K562 (cell line): ENCODE measurements at regions not wholly inside any gene's neighbourhood (a gene's known extent, or its start where the extent isn't known, plus 50 kb on each side); places are given as distances from the start of the nearest gene placed in this dataset.

Source experiments
- ATAC-seq: fragments of 200-7000 bp; cut with Tn5 transposase; 3 replicates; pipeline ENCODE4 v1.9.1; 2020; ENCODE audit warnings: moderate library complexity
- BruUV-seq: library from RNA; stranded (reverse); fragments of 400-500 nt; replicated peaks from 2 replicates; lab custom pipeline; 2021; lab: Mats Ljungman, UMichigan
- CTCF ChIA-PET: fragments of 300-600 bp; formaldehyde crosslinking; extraction: SDS; loops from one replicate; lab custom pipeline; 2021; ENCODE audit warnings: low intra/inter-chr PET ratio; lab: Yijun Ruan, JAX
- POLR2A ChIA-PET: fragments of 300-600, 350-650 bp; sonication (Branson Sonifier 250); formaldehyde crosslinking; extraction: SDS; loops from one replicate; lab custom pipeline; 2021; ENCODE audit warnings: antibody characterized with exemption, inconsistent platforms; lab: Yijun Ruan, JAX
- DNase-seq, 4 experiments: peaks; one replicate each; pipeline versions ENCODE4 v3.0.0 to v3.0.0-alpha.2; 2011 to 2018; ENCODE audit warnings: low spot score in 3 of 4, mixed read lengths in 3 of 4; ENCODE audit errors: extremely low read depth in 1 of 4
- FAIRE-seq: peaks from 2 replicates; lab custom pipeline; 2011; peaks lifted over from hg19 to GRCh38; lab: Jason Lieb, UNC
- H2AFZ ChIP-seq: 2 replicates; pipeline ENCODE4 v1.6.0; 2011; ENCODE audit warnings: low read depth, low read length, control low read depth, inconsistent platforms
- H3K27ac ChIP-seq: fragments of 200-600 bp; 3 replicates; pipeline ENCODE4 v1.8.0; 2011; ENCODE audit warnings: low read depth, mild to moderate bottlenecking, control low read depth, inconsistent platforms, low read length, moderate library complexity, mixed read lengths; ENCODE audit errors: extremely low read depth
- H3K27me3 ChIP-seq, 2 experiments: fragments of 300-600 bp in 1 of 2; 2 replicates in 1 of 2; 3 replicates in 1 of 2; pipeline versions ENCODE4 v1.6.0 to v1.8.0; 2011; ENCODE audit warnings: inconsistent platforms in 2 of 2, low read length in 2 of 2, mild to moderate bottlenecking in 1 of 2, mixed read lengths in 1 of 2, moderate library complexity in 1 of 2; ENCODE audit not compliant: control insufficient read depth in 2 of 2, insufficient read depth in 2 of 2
- H3K36me3 ChIP-seq: fragments of 300-600 bp; 3 replicates; pipeline ENCODE4 v1.8.0; 2011; ENCODE audit warnings: mild to moderate bottlenecking, low read length, inconsistent platforms; ENCODE audit not compliant: control insufficient read depth, insufficient read depth
- H3K4me1 ChIP-seq, 2 experiments: fragments of 200-600 bp in 1 of 2; replicated peaks in 1 of 2; 2 replicates in 1 of 2; 3 replicates in 1 of 2; pipeline versions ENCODE4 v1.5.1 to v1.8.0; 2011; ENCODE audit warnings: inconsistent platforms in 2 of 2, low read length in 2 of 2, mild to moderate bottlenecking in 1 of 2, mixed read lengths in 1 of 2, moderate library complexity in 1 of 2; ENCODE audit not compliant: control insufficient read depth in 2 of 2, insufficient read depth in 2 of 2
- H3K4me2 ChIP-seq: 2 replicates; pipeline ENCODE4 v1.6.1; 2011; ENCODE audit warnings: low read length, control low read depth, inconsistent platforms, mixed read lengths; ENCODE audit not compliant: insufficient read depth
- H3K4me3 ChIP-seq: fragments of 200-600 bp; sonication (generic), shearing (Covaris generic); 2 replicates; pipeline ENCODE4 v1.5.1; 2016; ENCODE audit warnings: control low read depth, inconsistent platforms
- H3K79me2 ChIP-seq: fragments of 200-600 bp; 3 replicates; pipeline ENCODE4 v1.8.0; 2011; ENCODE audit warnings: low read length, inconsistent platforms; ENCODE audit not compliant: control insufficient read depth, insufficient read depth
- H3K9ac ChIP-seq, 2 experiments: 2 replicates each; pipeline versions ENCODE4 v1.6.0 to v1.6.1; 2011; ENCODE audit warnings: low read depth in 2 of 2, low read length in 2 of 2, control low read depth in 1 of 2, inconsistent platforms in 1 of 2, mild to moderate bottlenecking in 1 of 2, mixed read lengths in 1 of 2; ENCODE audit not compliant: insufficient read depth in 1 of 2
- H3K9me1 ChIP-seq: one replicate; pipeline ENCODE4 v1.6.0; 2011; ENCODE audit warnings: inconsistent platforms, mild to moderate bottlenecking, low read length, moderate library complexity; ENCODE audit not compliant: control insufficient read depth, insufficient read depth
- H3K9me3 ChIP-seq: replicated peaks from 2 replicates; pipeline ENCODE4 v1.5.1; 2011; ENCODE audit warnings: low read depth, low read length, inconsistent platforms; ENCODE audit not compliant: control insufficient read depth, insufficient read depth
- H4K20me1 ChIP-seq: replicated peaks from 2 replicates; pipeline ENCODE4 v1.6.1; 2011; ENCODE audit warnings: low read length, inconsistent platforms, mixed read lengths; ENCODE audit not compliant: control insufficient read depth, insufficient read depth
- BHLHE40 ChIP-seq: IDR thresholded peaks from 2 replicates; pipeline ENCODE4 v1.6.1; 2011; ENCODE audit warnings: low read length, improper control_type of control experiment
- CCNT2 ChIP-seq: IDR thresholded peaks from 2 replicates; pipeline ENCODE4 v1.6.1; 2011; ENCODE audit warnings: borderline replicate concordance, low read depth, mild to moderate bottlenecking, moderate library complexity, mixed read lengths, low read length; ENCODE audit not compliant: insufficient read length; ENCODE audit errors: extremely low read depth
- CREBBP ChIP-seq: IDR thresholded peaks from one replicate; pipeline ENCODE4 v1.6.1; 2012; ENCODE audit warnings: low read depth, mild to moderate bottlenecking, control low read depth, inconsistent platforms, low read length
- ESRRA ChIP-seq: fragments of 450-650 bp; IDR thresholded peaks from 2 replicates; pipeline ENCODE4 v1.6.1; 2014; ENCODE audit warnings: low read depth, mild to moderate bottlenecking, moderate library complexity, borderline replicate concordance
- ETV1 ChIP-seq: fragments of 450-650 bp; conservative IDR thresholded peaks from 2 replicates; pipeline ENCODE4 v1.6.1; 2016; ENCODE audit warnings: missing genetic modification characterization, control low read depth, low read depth, missing compliant biosample characterization
- HCFC1 ChIP-seq: IDR thresholded peaks from 2 replicates; pipeline ENCODE4 v1.6.1; 2012; ENCODE audit warnings: low read depth, low read length, improper control_type of control experiment
- IRF2 ChIP-seq: sonication (generic); formaldehyde crosslinking; IDR thresholded peaks from 2 replicates; pipeline ENCODE4 v1.8.1; 2022; ENCODE audit warnings: mild to moderate bottlenecking, missing genetic modification reagents
- PHF21A ChIP-seq: fragments of 450-650 bp; IDR thresholded peaks from 2 replicates; pipeline ENCODE4 v1.6.1; 2017; ENCODE audit warnings: low read depth, borderline replicate concordance
- PHTF2 ChIP-seq: fragments of 250-450 bp; sonication (Bioruptor Pico); IDR thresholded peaks from 2 replicates; pipeline ENCODE4 v1.5.0; 2021; ENCODE audit warnings: mild to moderate bottlenecking
- PTBP1 ChIP-seq: fragments of 200-400 bp; formaldehyde crosslinking; IDR thresholded peaks from 2 replicates; pipeline ENCODE4 v1.6.1; 2017; ENCODE audit warnings: low read depth, low read length
- SIN3A ChIP-seq, 2 experiments: fragments of 150-350 bp in 1 of 2; IDR thresholded peaks; 2 replicates each; pipeline ENCODE4 v1.6.1; 2011 to 2016; ENCODE audit warnings: borderline replicate concordance in 2 of 2, low read depth in 2 of 2, low read length in 2 of 2, mild to moderate bottlenecking in 2 of 2, moderate library complexity in 2 of 2; ENCODE audit not compliant: control insufficient read depth in 1 of 2
- SMC3 ChIP-seq: conservative IDR thresholded peaks from 2 replicates; pipeline ENCODE4 v1.6.1; 2011; ENCODE audit warnings: low read depth, low read length, improper control_type of control experiment; ENCODE audit not compliant: insufficient read depth
- ZBTB1 ChIP-seq: sonication (generic); formaldehyde crosslinking; IDR thresholded peaks from 2 replicates; pipeline ENCODE4 v1.8.1; 2023; ENCODE audit warnings: missing genetic modification reagents, low read depth, mild to moderate bottlenecking, borderline replicate concordance
- ZNF3 ChIP-seq: fragments of 250-450 bp; sonication (Bioruptor Pico); IDR thresholded peaks from 2 replicates; pipeline ENCODE4 v1.5.0; 2021; ENCODE audit warnings: mild to moderate bottlenecking, moderate library complexity
- WGBS: fragments of 100-300 bp; shearing (Covaris generic); methylation state at CpG from one replicate; pipeline ENCODE4 v1.1.6; 2016; ENCODE audit warnings: low coverage, mixed read lengths; ENCODE audit not compliant: insufficient coverage; ENCODE audit errors: missing lambda C conversion rate; 5-methylcytosine and 5-hydroxymethylcytosine counted together
- in situ Hi-C: fragments of 300-500 bp; cut with MboI; formaldehyde crosslinking; loops from 4 replicates; pipeline ENCODE4 v1.15.0; 2018; ENCODE audit warnings: inconsistent platforms, mixed read lengths
- intact Hi-C: fragments of 100-400 bp; cut with micrococcal nuclease; formaldehyde crosslinking; loops from 2 replicates; pipeline ENCODE4 v1.14.2; 2022
- TF ChIP-seq, protein P1 (sequence below): IDR thresholded peaks from 3 replicates; pipeline ENCODE4 v1.6.1; 2011; ENCODE audit warnings: borderline replicate concordance, mild to moderate bottlenecking; ENCODE audit not compliant: insufficient read length, insufficient read depth

DNA sequence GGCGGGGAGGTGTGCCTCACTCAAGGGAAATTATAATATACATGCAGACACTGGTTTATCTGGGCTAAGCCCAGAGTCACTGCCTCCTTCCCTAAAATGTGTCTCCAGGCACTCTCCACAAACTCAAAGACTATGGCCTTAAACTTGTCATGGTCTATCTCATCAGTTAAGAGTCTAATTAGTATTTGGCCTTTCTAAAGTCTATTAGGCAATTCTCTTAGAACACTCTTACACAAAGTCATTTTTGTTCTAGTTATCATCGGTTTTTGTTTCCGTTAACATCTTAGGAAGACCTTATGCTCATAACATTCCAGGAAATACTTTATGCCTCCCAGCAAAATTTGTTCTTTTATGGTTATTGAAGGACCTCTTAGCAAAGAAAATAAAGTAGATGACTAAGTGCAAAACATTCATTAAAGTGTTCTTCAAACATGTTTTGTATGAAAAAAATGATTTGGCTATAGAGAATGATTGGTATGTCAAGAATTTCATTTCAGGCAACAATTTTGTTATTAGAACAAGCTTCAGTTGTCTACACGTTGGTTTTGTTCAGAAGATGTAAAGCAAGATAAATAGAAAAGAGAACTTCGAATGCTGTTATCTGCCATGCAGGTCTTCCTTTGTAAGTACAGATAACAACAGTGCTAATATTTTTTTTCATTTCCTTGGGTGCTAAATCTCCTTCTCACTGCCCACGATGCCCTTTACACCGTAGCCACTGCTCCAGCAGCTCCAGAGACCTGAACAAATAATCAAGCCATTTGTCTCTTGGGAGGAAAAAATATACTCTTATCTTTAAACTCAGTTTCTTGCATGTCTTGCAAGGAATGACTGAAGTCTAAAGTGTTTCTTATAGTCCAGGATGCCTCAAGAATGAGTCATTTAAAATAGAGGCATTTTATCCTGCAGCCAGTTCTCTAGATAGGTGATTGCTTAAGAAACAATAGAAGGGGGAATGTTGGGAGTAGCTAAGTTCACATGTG lies 170.4 kb downstream of the HTR1B start:
- Histone ChIP-seq H3K36me3 (no peaks in the 10 kb centered on the region), H3K4me3 (no peak overlapping the region), H3K4me2 (no peak overlapping the region), H3K9ac (no peak overlapping the region), H3K9me1 (no peaks in the 10 kb centered on the region), H2AFZ (no peak overlapping the region), H3K27me3 (no peaks in the 10 kb centered on the region), H4K20me1 (no peaks in the 10 kb centered on the region), H3K79me2 (no peaks in the 10 kb centered on the region), H3K9me3 (no peaks in the 10 kb centered on the region; the same call in 1 of the 2 replicates), H3K27ac (no peak overlapping the region), H3K4me1 (no peaks in the 10 kb centered on the region)
- no TSS peak for BruUV-seq
- WGBS: 2% methylated on average over 7 of the region's 7 CpGs
- TF ChIP-seq ETV1 (tag): no peak
- no peak for TF ChIP-seq CCNT2
- TF ChIP-seq BHLHE40: no peak
- no peak for TF ChIP-seq CREBBP
- in situ Hi-C loops: no loop called here
- ChIA-PET CTCF (no interaction called here), POLR2A (no interaction called here)
- FAIRE-seq: no peak
- no peak for DNase-seq
- intact Hi-C loops: no loop called here
- ATAC-seq: no peak

DNA sequence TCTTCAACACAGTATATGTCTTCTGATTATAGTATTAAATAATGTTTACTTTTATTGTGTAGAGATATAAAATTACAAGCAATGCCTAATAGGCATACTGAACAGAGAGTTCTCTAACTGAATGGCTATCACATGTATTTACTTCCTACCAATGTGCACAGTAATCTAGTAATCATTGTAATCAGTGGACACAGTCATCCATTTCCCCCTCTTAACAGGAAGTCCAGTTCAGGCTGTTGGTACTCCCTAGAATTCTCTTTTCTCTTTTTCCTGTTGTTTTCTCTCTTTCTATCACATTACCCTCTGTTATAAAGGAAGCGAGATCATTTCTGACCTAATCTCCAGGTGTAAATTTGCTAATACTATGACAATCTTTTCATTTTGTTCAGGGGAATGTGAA lies 172.5 kb downstream of the HTR1B start:
- no peaks in the 10 kb centered on the region for H4K20me1 ChIP-seq
- in situ Hi-C loops: no loop called here
- H3K27me3 ChIP-seq: no peaks in the 10 kb centered on the region
- DNase-seq (no peak), ATAC-seq (no peak), FAIRE-seq (no peak)
- ChIA-PET CTCF (no interaction called here), POLR2A (no interaction called here)
- BruUV-seq: no TSS peak
- no peak overlapping the region for H3K9ac ChIP-seq
- H3K36me3 ChIP-seq: no peaks in the 10 kb centered on the region
- no peaks in the 10 kb centered on the region for H3K79me2 ChIP-seq
- H3K9me1 ChIP-seq: no peaks in the 10 kb centered on the region
- intact Hi-C loops: no loop called here
- H3K27ac ChIP-seq: no peak overlapping the region
- no peak overlapping the region for H2AFZ ChIP-seq
- no peak overlapping the region for H3K4me2 ChIP-seq
- H3K9me3 ChIP-seq: no peaks in the 10 kb centered on the region; the same call in 1 of the 2 replicates
- no peaks in the 10 kb centered on the region for H3K4me1 ChIP-seq
- H3K4me3 ChIP-seq: no peak overlapping the region
- 0% methylated on average over 1 of the region's 1 CpG for WGBS
- no peak for TF ChIP-seq PTBP1
- no peak for TF ChIP-seq HCFC1
- TF ChIP-seq PHTF2 (CRISPR knock-in tag): no peak
- no peak for TF ChIP-seq IRF2 (CRISPR knock-in tag)
- no peak for TF ChIP-seq ZBTB1 (CRISPR knock-in tag)
- TF ChIP-seq, protein P1, sequence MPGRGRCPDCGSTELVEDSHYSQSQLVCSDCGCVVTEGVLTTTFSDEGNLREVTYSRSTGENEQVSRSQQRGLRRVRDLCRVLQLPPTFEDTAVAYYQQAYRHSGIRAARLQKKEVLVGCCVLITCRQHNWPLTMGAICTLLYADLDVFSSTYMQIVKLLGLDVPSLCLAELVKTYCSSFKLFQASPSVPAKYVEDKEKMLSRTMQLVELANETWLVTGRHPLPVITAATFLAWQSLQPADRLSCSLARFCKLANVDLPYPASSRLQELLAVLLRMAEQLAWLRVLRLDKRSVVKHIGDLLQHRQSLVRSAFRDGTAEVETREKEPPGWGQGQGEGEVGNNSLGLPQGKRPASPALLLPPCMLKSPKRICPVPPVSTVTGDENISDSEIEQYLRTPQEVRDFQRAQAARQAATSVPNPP: no peak
- TF ChIP-seq ESRRA: no peak
- TF ChIP-seq SMC3: no peak
- TF ChIP-seq SIN3A (IDR thresholded peaks at IDR 0.05; ENCODE audit: borderline replicate concordance in 2 of 2, control insufficient read depth in 1 of 2, low read depth in 2 of 2, low read length in 2 of 2): no peak
- TF ChIP-seq ZNF3 (CRISPR knock-in tag): no peak
- TF ChIP-seq PHF21A: no peak
